ENCODE measurements at regions not wholly inside any gene's neighbourhood (a gene's known extent, or its start where the extent isn't known, plus 50 kb on each side); places are given as distances from the start of the nearest gene placed in this dataset.

DNA sequence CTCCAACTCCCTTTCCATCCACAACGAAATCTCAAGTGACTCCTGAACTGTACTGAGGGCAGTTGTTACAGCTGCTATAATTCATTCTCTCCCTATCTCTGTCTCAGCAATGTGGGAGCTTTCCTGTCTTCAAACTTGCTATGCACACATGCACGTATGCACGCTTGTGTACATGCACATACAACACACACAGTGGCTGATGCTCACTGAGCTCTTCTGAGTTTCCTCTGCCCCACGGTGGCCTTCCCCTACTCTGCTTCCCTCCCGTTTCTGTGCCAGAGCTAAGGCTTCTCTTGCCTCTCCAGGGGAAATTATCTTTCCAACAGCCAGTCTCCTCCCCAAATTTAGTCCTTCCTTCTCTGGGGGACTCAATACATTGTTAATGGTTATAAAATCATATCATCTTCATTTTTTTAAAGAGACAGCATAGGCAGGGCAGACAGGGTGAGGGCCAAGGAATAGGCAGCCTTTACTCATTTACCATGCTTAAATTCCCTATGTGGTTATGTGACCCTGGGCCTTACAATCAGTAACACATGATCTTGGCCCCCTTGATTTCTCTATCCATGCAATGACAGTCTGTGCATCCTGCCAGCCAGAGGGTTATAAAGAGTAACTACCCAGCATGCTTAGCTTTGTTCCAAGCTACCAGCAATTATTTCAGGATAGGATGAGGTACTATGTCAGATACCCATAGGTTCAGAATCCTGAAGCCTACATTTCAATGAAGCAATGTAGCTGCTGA, 111.9 kb upstream of the HMGA2 start:
- in situ Hi-C loops (cut with HindIII; ENCODE audit: low sequenced_read_pairs), result no loop called here
- no peak overlapping the region for H3K4me3 ChIP-seq (ENCODE audit: low read depth, low read length)
- DNase-seq (ENCODE audit: low read depth), result no peak
- no peak for TF ChIP-seq CTCF (IDR thresholded peaks at IDR 0.05; ENCODE audit: low read depth, low read length, missing control alignments)

GRCh38 chr12:65715961-65716360, 108.3 kb upstream of the HMGA2 start:
- TF ChIP-seq CTCF (IDR thresholded peaks at IDR 0.05; ENCODE audit: low read depth, low read length, missing control alignments), result no peak
- no peak overlapping the region for H3K4me3 ChIP-seq (ENCODE audit: low read depth, low read length)
- in situ Hi-C loops (cut with HindIII; ENCODE audit: low sequenced_read_pairs), result no loop called here
- DNase-seq (ENCODE audit: low read depth), result no peak

DNA sequence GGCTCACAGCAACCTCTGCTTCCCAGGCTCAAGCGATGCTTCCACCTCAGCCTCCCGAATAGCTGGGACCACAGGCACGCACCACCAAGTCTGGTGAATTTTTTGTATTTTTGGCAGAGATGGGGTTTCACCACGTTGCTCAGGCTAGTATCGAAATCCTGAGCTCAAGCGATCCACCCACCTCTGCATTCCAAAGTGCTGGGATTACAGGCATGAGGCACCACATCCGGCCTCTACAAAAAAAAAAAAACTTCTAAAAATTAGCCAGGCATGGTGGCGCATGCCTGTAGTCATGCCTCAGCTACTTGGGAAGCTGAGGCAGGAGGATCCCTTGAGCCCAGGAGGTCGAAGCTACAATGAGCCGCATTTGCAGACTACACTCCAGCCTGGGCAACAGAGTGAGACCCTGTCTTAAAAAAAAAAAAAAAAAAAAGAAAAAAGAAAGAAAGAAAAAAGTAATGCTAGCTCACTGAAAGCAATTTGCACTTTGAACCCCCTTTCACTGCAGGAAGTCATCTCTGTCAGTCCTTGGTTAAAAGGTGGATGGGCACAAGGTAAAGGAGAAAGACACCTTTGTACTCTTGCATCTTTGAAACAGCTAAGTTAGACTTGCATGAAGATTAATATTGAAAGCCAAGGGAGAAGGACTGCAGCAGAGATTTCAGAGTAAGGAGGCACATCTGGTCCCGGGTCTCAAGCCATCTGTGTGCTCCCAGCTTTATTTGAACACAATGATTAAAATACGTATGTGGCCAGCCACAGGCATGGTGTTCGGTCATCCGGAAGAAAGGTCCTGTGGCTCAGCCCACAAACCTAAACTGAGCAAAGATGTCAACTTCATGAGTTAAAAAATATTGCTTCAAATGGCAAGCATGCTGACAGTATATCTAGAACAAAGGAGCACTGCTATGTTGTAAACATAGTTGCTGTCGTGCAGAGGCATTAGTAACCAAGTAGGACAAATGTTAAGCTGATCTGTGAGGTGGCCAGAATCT, 103.8 kb upstream of the HMGA2 start:
- no peak overlapping the region for H3K4me3 ChIP-seq (ENCODE audit: low read depth, low read length)
- DNase-seq (ENCODE audit: low read depth), result peak; percentile 87
- TF ChIP-seq CTCF (IDR thresholded peaks at IDR 0.05; ENCODE audit: low read depth, low read length, missing control alignments), result no peak
- in situ Hi-C loops (cut with HindIII; ENCODE audit: low sequenced_read_pairs), result no loop called here

DNA sequence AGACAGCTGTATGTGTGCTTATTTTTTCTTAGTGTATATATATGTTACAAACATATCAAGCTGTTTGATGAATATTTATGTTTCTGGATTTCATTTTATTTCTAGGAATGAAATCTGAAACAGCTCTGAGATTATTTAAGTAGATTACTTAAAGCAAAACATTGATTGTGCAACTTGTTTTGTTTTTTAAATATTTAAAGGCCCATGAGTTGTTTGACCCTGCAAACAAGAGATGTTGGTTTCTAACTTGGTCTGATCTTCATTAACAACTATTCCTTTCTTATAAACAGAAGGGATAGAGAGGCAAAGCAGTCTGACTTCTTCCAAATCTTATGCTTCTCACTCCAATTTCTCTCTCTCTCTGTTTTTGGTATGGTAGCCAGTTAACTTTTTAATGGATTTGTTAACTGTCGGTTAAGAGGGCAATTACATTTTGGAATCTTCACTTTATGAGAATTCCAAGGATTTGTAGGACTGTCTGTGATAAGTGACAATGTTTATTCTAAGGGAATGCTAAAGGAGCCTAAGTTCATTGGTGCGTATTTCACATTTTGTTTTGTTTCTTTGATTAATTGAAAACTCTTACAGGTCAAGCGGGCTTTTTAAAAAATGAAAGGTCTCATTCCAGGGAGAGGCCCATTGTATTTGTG, 102.6 kb upstream of the HMGA2 start:
- DNase-seq (ENCODE audit: low read depth), result no peak
- H3K4me3 ChIP-seq (ENCODE audit: low read depth, low read length), result no peak overlapping the region
- no peak for TF ChIP-seq CTCF (IDR thresholded peaks at IDR 0.05; ENCODE audit: low read depth, low read length, missing control alignments)
- in situ Hi-C loops (cut with HindIII; ENCODE audit: low sequenced_read_pairs), result no loop called here

DNA sequence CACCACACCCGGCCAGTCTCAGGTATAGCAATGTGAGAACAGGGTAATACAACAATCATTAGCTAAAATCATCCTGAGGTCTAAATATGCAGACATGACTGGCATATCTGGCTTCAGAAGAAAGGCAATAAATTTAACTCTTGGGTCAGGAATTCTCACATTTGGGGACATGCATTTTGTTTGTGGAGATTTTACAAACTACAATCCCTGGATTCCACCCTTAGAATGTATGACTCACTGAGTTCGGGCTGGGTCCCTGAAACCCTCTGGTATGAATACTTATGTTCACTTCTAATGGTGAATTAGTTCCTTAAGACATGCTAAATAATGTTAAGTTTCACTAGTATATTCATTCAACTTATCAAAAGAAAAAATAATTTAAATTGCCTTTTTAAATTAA, 98.9 kb upstream of the HMGA2 start:
- H3K4me3 ChIP-seq (ENCODE audit: low read depth, low read length), result no peak overlapping the region
- TF ChIP-seq CTCF (IDR thresholded peaks at IDR 0.05; ENCODE audit: low read depth, low read length, missing control alignments), result no peak
- in situ Hi-C loops (cut with HindIII; ENCODE audit: low sequenced_read_pairs), result no loop called here
- DNase-seq (ENCODE audit: low read depth), result no peak

DNA sequence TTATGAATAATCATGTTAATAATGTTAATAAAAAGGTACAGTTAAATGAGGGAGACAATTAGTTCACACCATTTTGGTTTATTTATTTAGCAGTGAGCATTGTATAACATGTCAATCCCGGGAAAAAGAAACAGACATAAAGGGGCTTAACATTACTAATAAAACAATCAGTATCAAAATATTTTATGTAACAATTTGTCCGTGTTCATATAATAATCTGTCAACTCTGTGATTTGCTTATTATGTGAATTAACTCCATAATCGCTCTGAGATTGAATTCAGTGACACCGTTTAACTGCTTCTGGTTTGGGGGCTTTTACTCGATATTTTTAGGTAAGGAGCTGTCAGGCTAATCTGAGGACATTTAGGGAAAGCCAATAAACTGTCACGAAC, 95.8 kb upstream of the HMGA2 start:
- TF ChIP-seq CTCF (IDR thresholded peaks at IDR 0.05; ENCODE audit: low read depth, low read length, missing control alignments), result no peak
- DNase-seq (ENCODE audit: low read depth), result no peak
- in situ Hi-C loops (cut with HindIII; ENCODE audit: low sequenced_read_pairs), result no loop called here
- H3K4me3 ChIP-seq (ENCODE audit: low read depth, low read length), result peak overlapping the region; percentile 58

Data from astrocyte of the cerebellum (primary cell).